ENCODE measurements at regions not wholly inside any gene's neighbourhood (a gene's known extent, or its start where the extent isn't known, plus 50 kb on each side); places are given as distances from the start of the nearest gene placed in this dataset.
A peak's percentile ranks its signal among the peaks of the same experiment; 100 is the strongest.

DNA sequence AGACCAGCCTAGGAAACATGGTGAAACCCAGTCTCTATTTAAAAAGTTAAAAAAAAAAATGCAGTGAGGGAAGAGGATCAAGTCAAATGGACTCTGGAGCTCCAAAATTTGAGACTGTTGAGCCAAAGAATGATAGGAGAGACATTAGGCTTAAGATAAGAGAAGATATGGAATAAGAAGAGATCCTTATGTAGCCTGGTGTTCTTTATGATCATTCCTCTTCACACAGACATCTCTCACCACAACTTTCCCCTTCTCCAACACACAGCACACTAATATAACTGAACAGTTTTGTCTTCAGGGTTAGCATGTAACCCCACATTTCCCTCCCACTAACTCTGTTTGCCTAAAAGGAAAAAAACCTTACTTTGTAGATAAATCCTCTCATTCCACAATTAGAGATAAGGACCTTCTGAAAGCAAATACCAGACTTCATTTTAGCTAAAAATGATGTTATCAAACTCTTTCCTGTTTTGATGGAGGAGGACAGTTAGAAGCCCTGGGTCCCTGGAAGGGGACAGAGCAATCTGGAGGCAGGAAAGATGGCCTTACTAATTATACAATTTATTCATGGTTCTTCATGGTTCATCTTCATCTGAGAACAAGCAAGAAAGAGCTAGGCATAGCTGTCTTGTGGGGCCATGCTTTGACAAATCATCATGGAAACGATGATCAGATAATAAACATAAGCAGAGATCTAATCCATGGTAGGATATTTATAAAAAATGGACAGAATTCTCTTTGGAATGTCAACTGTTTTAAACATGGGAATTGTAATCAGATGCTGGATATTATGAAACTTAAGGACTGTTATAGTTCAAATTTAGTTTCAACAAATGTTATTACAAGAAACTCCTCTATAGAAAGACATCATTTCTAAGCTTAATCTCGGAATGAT is 96.7 kb upstream of the S1PR1 start:
- peaks cover 28% of the 10 kb centered on the region for H3K4me1 Mint-ChIP-seq
- Histone ChIP-seq H3K27ac (ENCODE audit: low read depth) (no peak overlapping the region), H3K27me3 (ENCODE audit: insufficient read depth) (no peaks in the 10 kb centered on the region), H4K20me1 (replicated peaks; ENCODE audit: insufficient read depth) (no peaks in the 10 kb centered on the region), H2AFZ (no peak overlapping the region), H3F3A (replicated peaks; ENCODE audit: low read depth) (no peaks in the 10 kb centered on the region), H3K9me2 (ENCODE audit: insufficient read depth) (0 out of 2 replicates have a peak, but pooled peaks cover 9% of the 10 kb centered on the region), H3K36me3 (ENCODE audit: insufficient read depth) (no peaks in the 10 kb centered on the region), H3K4me1 (ENCODE audit: insufficient read depth) (peaks cover 21% of the 10 kb centered on the region), H3K4me2 (no peak overlapping the region), H3K79me2 (replicated peaks; ENCODE audit: insufficient read depth) (no peaks in the 10 kb centered on the region), H3K4me3 (no peak overlapping the region)
- no peaks in the 10 kb centered on the region for H3K27me3 Mint-ChIP-seq (ENCODE audit: insufficient read depth, low read depth, poor library complexity)
- no peak for ATAC-seq
- H3K9me3 Mint-ChIP-seq, result no peaks in the 10 kb centered on the region
- no peak overlapping the region for H3K4me3 Mint-ChIP-seq
- H3K27ac Mint-ChIP-seq, result no peak overlapping the region
- H3K36me3 Mint-ChIP-seq (ENCODE audit: low read depth), result no peaks in the 10 kb centered on the region
- DNase-seq (ENCODE audit: low spot score), result no peak
- TF ChIP-seq NANOG (IDR thresholded peaks at IDR 0.05; ENCODE audit: borderline replicate concordance) (no peak), ZNF114 (CRISPR knock-in tag; IDR thresholded peaks at IDR 0.05) (no peak), JUNB (IDR thresholded peaks at IDR 0.05; ENCODE audit: unreplicated experiment) (no peak)

DNA sequence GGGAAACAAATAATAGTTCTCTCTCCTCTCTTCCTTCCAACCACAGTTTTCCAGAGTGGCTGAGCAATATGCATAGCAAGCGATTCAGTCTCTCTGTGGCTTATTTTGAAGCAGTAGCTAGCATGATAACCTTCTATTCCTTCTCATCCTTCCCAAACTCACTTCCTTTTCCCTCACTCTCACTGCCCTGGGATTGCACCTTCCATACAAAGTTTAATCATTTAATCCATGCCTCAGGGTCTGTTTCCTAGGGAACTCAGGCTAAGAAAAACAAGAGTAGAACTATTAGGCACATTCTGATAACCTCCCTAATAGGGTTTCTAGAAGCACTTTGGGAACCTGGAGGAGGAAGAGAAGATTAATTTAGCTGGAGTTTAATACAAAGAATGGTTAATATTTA is 97.7 kb upstream of the S1PR1 start:
- H3K27me3 ChIP-seq (ENCODE audit: insufficient read depth), result no peaks in the 10 kb centered on the region
- H3F3A ChIP-seq (replicated peaks; ENCODE audit: low read depth), result no peaks in the 10 kb centered on the region
- H3K4me1 ChIP-seq (ENCODE audit: insufficient read depth), result peaks cover 21% of the 10 kb centered on the region
- no peak overlapping the region for H3K27ac ChIP-seq (ENCODE audit: low read depth)
- Mint-ChIP-seq H3K36me3 (ENCODE audit: low read depth) (no peaks in the 10 kb centered on the region), H3K27me3 (ENCODE audit: insufficient read depth, low read depth, poor library complexity) (no peaks in the 10 kb centered on the region), H3K9me3 (no peaks in the 10 kb centered on the region), H3K4me1 (peaks cover 35% of the 10 kb centered on the region), H3K4me3 (no peak overlapping the region), H3K27ac (no peak overlapping the region)
- H3K4me3 ChIP-seq, result no peak overlapping the region
- H3K79me2 ChIP-seq (replicated peaks; ENCODE audit: insufficient read depth), result no peaks in the 10 kb centered on the region
- no peaks in the 10 kb centered on the region for H3K36me3 ChIP-seq (ENCODE audit: insufficient read depth)
- ATAC-seq (no peak), DNase-seq (ENCODE audit: low spot score) (no peak)
- H3K4me2 ChIP-seq, result no peak overlapping the region
- H2AFZ ChIP-seq, result peak overlapping the region; percentile 25; the same call in 1 of the 2 replicates
- no peaks in the 10 kb centered on the region for H4K20me1 ChIP-seq (replicated peaks; ENCODE audit: insufficient read depth)
- 0 out of 2 replicates have a peak, but pooled peaks cover 9% of the 10 kb centered on the region for H3K9me2 ChIP-seq (ENCODE audit: insufficient read depth)
- TF ChIP-seq EZH2phosphoT487 (IDR thresholded peaks at IDR 0.05; ENCODE audit: unreplicated experiment) (no peak), ZNF331 (CRISPR knock-in tag; IDR thresholded peaks at IDR 0.05; ENCODE audit: low read depth) (no peak), ZNF114 (CRISPR knock-in tag; IDR thresholded peaks at IDR 0.05) (no peak), JUNB (IDR thresholded peaks at IDR 0.05; ENCODE audit: unreplicated experiment) (no peak)
- TF ChIP-seq, protein P1, sequence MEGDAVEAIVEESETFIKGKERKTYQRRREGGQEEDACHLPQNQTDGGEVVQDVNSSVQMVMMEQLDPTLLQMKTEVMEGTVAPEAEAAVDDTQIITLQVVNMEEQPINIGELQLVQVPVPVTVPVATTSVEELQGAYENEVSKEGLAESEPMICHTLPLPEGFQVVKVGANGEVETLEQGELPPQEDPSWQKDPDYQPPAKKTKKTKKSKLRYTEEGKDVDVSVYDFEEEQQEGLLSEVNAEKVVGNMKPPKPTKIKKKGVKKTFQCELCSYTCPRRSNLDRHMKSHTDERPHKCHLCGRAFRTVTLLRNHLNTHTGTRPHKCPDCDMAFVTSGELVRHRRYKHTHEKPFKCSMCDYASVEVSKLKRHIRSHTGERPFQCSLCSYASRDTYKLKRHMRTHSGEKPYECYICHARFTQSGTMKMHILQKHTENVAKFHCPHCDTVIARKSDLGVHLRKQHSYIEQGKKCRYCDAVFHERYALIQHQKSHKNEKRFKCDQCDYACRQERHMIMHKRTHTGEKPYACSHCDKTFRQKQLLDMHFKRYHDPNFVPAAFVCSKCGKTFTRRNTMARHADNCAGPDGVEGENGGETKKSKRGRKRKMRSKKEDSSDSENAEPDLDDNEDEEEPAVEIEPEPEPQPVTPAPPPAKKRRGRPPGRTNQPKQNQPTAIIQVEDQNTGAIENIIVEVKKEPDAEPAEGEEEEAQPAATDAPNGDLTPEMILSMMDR (conservative IDR thresholded peaks at IDR 0.05; ENCODE audit: low read depth in 2 of 2), result no peak
- TF ChIP-seq, protein P2, sequence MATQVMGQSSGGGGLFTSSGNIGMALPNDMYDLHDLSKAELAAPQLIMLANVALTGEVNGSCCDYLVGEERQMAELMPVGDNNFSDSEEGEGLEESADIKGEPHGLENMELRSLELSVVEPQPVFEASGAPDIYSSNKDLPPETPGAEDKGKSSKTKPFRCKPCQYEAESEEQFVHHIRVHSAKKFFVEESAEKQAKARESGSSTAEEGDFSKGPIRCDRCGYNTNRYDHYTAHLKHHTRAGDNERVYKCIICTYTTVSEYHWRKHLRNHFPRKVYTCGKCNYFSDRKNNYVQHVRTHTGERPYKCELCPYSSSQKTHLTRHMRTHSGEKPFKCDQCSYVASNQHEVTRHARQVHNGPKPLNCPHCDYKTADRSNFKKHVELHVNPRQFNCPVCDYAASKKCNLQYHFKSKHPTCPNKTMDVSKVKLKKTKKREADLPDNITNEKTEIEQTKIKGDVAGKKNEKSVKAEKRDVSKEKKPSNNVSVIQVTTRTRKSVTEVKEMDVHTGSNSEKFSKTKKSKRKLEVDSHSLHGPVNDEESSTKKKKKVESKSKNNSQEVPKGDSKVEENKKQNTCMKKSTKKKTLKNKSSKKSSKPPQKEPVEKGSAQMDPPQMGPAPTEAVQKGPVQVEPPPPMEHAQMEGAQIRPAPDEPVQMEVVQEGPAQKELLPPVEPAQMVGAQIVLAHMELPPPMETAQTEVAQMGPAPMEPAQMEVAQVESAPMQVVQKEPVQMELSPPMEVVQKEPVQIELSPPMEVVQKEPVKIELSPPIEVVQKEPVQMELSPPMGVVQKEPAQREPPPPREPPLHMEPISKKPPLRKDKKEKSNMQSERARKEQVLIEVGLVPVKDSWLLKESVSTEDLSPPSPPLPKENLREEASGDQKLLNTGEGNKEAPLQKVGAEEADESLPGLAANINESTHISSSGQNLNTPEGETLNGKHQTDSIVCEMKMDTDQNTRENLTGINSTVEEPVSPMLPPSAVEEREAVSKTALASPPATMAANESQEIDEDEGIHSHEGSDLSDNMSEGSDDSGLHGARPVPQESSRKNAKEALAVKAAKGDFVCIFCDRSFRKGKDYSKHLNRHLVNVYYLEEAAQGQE (IDR thresholded peaks at IDR 0.05; ENCODE audit: unreplicated experiment), result no peak

All from GM23338 (cell line).